ENCODE measurements at regions not wholly inside any gene's neighbourhood (a gene's known extent, or its start where the extent isn't known, plus 50 kb on each side); places are given as distances from the start of the nearest gene placed in this dataset.

DNA sequence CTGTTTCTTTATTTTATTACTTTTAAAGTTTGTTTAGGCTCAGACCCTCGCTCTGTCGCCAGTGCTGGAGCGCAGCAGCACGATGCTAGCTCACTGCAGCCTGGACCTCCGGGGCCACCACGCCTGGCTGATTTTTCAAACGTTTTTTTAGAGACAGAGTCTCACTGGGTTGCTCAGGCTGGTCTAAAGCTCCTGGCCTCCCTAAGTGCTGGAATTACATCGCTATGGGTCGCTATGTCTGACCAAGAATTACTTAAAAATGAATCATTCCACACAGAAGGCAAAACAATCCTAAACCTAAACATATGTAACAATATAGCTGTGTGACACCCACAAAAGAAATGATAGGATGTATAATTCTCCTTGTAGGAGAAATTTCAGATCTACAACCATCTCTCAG, 86.9 kb upstream of the SIMC1 start:
- no peak for DNase-seq

DNA sequence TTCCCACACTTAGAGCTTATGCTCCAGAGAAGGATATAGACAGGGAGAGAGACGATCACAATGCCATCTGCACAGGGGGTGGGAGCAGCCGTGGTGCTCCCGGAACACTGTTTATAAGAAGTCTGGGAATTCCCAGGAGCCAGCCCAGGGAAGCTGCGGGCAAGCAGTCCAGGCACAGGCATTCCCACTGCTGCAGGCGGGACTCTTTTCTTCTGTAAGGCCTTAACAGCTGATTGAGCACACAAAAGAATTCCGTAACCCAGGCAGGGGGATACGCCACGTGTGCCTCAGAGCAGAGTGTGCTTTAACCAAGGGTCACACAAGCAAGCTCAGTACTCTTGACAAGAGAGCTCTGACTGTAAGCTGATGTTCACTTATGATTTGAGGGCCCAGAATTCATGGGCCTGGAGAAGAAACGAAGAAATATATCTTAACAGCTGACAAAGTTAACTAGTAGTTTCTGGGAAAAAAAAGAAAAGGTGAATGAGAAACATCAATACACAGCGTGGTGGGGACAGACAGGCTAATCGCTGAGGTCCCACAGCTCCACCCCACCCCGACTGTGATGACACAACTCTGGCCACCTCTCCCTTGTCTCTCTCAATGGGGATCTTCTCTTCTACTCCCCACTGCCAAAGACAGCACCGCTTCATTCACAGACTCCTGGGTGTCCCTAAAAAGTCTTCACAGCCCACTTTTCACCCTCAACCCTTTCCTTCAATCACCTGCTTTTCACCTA, 85.9 kb upstream of the SIMC1 start:
- DNase-seq = no peak

DNA sequence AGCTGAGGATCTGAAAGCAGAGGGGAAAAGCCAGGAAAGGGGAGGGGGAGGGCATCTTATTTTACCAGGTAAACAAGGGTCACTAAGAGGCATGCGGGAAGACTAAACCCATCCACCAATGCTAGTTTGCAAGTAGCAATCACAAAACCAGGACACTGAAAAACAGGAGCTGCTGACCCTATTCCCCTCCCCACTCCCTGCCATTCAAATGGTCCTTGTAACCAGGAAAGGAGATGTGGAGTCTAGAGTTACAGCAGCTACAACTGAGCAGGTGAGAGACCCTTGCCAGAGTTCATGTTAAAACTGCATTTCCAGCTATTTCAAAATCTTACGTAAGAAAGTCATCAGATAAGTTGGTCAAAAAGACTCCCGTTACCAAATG, 85.3 kb upstream of the SIMC1 start:
- DNase-seq = no peak

DNA sequence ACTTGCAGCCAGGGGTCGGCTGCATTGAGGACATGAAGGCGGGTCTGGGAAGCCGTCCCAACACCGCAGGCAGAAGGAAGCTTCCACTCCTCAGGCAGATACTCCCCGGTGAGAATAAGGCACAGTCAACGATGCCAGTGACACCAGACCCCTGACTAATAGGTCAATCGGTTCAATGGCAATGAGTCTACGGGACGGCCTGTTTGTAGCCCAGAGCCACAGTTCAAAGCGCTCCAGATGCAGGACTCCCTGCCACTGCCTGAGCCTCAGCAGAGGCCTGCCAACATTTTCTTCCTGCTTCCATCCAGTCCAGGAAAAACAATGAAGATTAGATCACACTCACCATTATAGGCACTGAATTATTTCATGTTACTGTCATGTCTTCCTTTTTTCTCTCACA, 84.5 kb upstream of the SIMC1 start:
- DNase-seq = no peak

DNA sequence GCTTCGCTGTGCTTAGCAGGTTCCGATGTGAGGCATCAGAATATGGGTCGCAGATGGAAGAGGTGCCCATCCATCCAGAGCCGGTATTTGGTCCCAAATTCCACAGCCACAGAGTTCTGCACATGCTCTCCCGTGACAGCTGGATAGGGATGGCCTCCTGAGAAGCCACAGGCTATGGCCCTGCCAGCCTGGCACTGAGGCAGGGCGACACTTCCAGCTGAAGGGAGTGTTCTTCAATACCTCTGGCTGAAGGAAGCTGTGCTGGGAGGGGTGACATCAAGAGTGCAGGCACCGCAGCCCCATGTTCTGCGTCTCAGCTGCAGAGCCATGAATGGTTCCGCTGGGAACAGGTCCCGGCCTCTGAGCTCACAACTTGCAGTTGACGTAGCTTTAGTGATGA, 83.4 kb upstream of the SIMC1 start:
- DNase-seq = no peak

DNA sequence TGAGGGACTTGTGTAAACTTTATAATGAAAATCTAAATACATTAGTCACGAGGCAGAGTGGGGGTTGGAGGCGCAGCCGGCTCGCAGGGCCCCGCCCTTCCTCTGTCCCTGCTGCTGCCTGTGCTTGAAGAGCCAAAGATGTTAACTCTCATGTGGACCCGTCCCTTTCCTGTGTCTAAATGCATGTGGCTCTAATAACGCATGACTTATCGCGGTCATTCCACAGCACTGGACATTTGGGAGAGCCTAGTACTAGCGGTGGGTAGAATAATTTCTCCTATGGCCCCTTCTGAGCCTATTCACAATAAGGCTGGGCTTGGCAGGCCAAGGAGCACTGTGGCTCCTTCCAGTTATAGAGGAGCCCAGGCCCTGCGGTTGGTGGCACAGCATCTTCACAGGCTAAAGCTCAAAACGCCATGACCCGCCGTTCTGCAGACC, 82.3 kb upstream of the SIMC1 start:
- DNase-seq = no peak

DNA sequence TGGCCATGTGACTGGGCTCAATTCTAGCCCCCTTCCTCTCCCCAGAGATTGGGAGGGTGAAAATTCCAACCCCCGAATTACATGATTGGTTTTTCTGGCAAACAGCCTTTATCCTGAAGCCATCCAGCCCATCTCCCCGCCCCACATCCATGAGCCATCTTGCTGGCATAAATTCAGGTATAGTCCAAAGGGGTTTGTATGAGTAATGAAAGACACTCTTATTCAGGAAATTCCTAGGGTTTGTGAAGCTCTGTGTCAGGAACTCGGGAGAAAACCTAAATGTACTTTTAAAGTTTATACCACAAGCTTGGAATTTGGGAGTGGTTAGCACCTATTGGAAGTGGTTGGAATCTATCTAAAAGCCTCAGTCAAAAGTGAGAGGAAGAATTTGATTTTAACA, 80.6 kb upstream of the SIMC1 start:
- no peak for DNase-seq

DNA sequence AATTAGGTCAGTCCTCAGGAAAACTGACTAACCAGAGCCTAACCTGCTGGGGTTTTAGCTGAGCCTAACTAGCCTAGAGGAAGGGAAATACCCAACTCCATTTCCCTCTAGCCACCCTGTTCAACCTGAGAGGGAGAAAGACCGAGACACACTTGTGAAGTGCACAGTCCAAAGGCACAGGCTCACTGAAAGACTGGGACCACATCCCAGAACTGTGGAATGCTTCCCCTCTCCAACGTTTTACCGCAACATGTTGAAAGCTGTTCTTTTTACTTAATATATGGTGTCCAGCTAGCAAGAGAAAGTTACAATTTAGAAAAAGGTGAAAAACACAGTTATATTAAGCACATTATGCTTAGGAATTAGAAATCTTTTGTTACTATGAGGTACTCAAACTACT, 76.8 kb upstream of the SIMC1 start:
- DNase-seq = no peak

DNA sequence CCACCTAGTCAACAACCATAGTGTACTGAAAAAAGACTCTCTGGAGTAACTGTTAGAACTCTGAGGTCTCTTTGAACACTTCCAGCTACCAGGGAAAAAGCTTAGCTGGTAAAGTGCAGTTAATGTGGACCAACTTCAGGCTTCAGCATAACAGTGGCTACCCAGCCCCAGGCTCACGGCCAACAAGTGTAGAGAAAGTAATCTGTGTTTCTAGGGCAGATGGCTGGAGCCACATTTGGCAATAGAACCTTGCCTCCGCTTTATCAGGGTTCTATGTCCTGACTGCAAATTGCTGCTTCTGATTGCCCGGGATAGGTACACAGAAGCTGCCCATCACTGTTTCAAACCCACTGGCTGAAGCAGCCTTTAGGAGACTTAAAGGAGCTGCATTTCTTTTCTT, 76.0 kb upstream of the SIMC1 start:
- DNase-seq = no peak

DNA sequence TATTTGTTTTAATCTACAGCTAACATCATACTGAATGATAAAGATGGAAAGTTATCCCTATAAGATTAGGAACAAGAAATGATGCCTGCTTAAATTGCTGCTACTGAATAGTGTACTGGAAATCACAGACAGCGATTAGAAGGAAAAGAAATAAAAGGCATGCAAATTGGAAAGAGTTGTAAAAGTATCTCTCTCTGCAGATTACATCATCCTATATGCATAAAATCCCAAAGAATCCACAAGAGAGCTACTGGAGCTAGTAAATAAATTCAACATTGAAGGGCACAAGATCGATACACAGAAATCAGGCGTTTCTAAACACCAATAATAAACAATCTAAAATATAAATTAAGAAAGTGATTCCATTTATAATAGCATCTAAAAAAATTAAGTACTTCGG, 75.3 kb upstream of the SIMC1 start:
- no peak for DNase-seq

DNA sequence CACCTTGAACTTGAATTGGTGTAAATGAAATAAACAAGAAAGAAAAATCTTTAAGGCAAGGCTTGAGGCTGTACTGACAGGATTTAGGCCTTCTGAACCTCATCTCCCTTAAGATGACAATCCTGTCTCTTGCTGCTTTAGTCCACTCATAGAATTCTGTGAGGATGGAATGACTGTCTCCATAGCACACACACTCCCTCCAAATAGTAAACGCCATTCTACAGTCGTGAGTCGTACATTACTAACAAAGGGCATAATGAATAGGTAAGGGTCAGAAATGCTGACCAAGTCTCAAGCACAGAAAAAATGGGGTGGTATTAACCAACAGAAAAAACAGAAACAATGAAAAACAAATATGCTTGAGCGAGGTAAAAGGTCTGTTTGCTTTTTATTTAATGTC, 71.8 kb upstream of the SIMC1 start:
- no peak for DNase-seq

DNA sequence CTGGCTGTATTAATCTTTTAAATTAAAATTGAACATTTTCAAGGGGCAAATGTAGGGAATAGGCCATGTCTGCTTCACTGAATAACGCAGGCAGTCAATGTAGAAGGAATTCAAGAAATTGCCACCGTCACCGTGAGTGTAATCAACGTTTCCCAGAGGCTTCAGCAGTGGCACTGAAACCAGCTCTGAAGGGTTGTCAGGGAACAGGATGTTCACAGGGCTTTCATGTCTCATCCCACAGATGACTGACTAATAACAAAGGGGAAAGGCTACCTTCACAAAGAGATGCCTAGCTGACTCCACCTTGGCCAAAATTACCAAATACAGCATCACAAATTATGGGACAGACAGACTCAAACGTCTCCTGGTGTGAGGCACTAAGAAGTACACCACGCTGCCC, 70.4 kb upstream of the SIMC1 start:
- no peak for DNase-seq

DNA sequence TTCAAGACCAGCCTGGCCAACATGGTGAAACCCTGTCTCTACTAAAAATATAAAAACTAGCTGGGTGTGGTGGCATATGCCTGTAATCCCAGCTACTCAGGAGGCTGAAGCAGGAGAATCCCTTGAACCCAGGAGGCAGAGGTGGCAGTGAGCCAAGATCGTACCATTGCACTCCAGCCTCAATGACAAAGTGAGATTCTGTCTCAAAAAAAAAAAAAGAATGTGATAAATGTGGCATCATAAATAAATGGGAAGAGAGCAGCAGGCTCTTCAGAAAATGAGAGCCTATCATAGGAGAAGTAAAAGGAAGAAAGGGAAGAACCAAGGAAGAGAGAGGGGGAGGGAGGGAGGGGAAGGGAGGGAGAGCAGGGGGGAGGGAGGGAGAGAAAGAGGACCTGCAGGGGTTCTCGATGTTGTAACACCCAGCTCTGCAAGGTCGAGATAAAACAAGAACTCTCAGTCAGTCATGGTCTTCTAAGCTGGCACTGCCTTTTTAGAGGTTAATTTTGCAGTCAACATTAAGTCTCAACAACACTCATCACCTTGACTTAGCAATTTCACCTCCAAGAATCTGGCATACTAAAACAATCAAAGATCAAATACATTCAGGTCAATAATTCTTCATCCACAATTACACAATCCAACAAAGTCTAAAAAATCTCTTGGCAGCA, 68.7 kb upstream of the SIMC1 start:
- no peak for DNase-seq

DNA sequence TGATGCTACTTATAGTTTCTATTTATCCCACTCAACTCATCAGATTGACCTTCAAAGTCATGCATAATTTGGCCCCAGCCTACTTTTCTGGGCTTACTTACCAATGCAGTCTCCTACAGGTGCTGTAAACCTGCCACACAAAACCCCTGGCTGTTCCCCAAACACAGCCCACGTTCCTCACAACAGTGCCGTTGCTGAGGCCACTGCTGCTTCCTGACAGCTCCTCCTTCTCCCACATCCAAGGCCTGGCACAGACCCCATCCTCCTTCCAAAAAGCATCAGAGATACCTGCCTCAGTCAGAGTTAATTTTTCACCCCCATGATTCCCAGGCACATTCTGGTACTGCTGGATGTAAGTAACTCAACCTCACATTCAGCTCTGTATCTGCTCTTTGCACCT, 68.1 kb upstream of the SIMC1 start:
- DNase-seq = no peak

DNA sequence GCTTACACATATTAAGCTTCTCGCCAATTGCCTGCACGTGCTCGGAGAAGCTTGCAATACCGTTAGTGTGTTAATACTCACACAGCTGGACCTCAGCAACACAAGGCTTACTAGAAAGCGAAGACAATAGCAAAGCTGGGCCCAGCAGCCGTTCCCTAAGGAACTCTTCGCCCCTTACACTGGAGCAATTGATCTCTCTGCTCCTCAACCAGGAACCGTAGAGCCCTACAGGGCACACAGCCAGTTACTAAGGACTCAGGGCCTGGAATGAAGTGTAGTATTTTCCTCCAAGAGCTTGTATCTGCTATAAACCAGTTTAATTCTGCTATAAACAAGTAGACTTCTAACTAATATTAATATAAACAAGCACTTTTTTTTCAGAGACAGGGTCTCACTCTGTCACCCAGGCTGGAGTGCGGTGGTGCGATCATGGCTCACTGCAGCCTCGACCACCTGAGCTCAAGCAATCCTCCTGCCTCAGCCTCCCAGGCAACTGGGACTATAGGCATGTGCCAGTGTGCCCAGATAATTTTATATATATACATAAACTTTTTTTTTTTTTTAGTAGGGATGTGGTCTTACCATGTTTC, 67.0 kb upstream of the SIMC1 start:
- no peak for DNase-seq

DNA sequence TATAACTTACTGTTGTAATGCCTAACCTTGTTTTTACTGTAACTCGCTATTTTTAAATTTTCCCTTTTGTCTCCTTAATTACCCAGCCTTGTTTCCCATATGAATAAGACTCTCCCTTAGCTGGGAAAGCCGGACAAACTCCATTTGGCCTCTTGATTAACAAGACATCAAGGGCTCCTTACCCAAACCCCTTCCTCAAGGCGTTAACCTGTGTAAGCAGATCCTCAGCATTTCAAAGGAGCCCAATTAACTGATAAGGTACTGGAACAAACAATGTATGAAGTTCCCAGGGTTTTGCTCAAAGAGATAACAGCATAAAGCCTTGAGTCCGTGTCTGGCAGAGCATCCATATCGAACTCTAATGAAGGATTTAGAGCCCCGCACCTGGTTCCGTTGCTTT, 66.0 kb upstream of the SIMC1 start:
- no peak for DNase-seq

DNA sequence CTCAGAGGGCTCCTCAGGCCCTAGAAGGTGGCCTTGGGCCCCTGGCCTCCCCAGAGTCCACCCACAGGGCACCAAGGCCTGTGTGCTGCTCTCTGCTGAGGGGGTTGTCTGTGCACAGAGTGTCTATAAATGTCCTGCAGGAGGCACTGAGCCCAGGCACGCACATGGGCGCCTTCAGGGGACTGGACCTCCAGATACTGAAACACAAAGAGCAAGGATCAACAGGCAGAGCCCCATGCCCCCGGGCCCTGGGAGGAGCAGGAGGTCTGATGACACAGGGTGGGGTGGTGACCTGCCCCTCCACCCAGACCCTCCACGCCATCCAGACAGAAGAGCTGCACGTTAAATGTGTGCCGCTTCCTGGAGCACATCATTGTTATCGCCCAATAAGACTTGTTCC, 64.6 kb upstream of the SIMC1 start:
- DNase-seq = no peak

DNA sequence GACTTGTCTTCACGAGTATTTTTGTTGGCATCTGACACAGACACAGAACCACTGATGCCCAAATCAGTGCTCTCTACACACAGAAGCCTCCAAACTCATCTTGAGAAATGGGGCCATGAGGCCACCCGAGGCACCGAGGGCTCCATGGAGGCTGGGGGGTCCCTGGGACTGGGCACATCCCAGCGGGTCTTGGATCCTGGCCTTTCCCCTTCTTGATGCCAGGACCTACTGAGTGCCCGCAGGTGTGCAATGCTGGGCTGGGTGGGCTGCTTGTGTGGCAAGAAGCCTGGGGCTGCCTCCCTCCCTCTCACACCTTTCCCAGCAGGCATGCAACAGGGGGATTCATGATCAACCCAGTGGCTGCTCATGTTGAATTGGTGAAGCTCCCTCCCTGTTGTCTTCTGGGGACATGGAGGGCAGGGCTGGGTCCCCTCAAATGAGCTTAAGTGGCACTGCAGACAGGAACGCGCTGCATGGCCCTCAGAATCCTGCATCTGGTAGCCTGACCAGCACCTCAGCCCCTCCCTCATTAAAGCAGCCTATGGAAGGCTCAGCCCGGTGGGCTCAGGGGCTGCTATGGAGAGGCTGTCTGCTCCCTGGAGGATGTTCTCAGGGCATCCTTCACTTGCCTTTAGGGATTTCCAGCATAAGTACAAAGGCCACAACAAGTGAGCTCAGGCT, 63.7 kb upstream of the SIMC1 start:
- no peak for DNase-seq

DNA sequence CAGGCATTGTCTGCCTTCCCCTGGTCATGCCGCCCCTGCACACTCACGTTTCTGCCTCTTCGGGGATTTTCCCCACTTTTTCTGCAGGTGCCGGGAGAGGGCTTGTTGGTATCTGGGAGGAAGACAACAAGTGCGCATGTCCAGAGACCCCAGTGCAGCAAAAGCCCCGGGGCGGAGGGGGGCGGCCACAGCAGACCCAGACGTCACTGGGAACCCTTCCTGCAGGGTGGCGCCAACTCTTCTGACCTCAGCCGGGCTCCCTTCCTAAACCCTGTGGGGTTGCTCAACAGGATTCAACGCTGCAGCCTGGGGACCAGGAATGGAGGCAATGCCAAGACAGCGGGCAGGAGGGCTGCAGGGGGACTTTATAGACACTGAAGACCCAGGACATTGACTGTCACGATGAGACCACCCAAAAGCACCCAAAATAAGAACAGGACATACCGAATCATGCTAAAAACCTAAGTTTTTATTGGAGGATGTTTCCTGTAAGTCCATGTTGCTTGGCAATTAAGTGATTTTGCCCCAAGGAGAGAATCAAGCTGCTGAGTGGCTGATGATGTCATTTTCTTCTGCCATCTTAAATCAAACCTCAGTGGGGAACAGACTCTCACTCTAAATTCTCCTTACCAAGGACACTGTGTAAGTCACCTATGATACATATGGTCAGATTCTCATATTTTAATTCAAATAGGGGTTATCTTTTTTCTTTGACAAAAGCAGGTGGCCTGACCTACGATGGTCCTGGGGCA, 62.9 kb upstream of the SIMC1 start:
- no peak for DNase-seq

DNA sequence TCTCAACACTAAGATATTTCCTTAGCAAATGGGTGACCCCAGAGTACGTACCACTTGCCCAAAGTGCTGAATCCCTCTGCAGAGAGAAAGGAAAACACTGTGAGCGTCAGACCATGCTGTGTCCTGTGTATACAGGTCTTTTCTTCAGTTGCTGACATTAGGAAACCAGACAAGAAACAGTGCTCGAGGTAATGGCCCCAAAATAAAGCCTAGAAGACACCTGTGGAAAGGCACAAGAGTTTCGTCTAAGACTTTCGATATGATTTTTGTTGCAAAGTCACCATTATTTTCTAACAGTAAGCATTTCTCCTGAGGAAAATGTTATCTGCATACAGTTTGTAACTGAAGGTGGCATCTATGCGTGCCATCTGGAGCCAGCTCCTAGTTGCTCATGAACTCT, 62.0 kb upstream of the SIMC1 start:
- no peak for DNase-seq

DNA sequence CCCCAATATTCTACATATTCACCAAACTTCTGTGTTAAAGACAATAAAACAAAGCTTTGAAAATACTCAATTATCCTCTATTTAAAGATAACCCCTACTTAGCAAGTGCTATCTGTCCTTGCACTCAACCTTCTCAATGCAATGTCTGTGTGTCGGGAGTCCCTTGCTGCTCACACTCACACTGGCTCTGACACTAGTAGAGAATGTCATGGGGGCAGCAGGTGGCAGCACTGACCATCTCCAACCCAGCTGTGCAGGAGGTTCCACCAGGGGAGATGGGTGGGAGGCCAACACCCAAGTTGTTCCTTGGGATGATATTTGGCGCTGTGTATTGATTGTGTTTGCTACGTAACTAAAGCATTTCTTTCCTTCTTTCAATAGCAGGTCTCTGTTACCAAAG, 59.4 kb upstream of the SIMC1 start:
- DNase-seq = no peak

DNA sequence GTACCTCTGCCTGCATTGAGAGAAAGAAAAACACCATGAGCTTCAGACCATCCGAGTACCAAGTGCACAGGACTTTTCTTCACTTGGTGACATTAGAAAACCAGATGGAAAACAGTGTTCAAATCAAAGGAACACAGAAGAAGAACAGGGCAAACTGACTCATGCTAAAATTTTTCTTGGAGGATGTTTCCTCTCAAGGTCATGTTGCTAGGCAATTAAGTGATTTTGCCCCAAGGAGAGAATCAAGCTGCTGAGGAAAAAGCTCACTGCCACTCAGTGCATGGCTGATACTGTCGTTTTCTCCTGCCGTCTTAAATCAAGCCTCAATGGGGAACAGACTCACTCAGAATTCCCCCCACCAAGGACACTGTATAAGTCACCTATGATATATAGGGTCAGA, 57.9 kb upstream of the SIMC1 start:
- DNase-seq = no peak

DNA sequence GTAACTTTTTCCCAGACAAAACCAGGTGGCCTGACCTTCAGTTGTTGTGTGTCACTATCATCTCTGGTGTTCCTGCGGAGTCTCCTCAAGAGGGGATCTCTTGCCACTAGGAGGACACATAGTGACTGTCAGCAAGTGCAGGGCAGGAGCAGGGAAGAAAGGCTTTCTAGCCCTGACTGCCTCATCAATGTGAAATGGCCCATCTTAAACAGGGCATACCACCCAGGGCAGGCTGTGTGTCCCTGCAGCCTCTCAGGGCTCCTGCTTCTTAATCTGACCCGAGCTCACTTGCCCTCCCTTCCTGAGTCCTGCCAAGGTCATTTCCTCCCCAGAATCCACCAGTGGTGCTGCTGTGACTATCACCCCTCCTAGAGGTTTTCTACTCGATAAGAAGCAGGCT, 57.4 kb upstream of the SIMC1 start:
- no peak for DNase-seq

Measured in stimulated activated CD4-positive, alpha-beta T cell treated with anti-CD3 and anti-CD28 coated beads, Interleukin-4, amount 100 ng/mL, for 1 hour (primary cell).